K562 (cell line): ENCODE measurements at regions not wholly inside any gene's neighbourhood (a gene's known extent, or its start where the extent isn't known, plus 50 kb on each side); places are given as distances from the start of the nearest gene placed in this dataset.

Experiments
- CHD1 ChIP-seq: fragments of 200-600 bp; sonication (generic); IDR thresholded peaks from one replicate; pipeline ENCODE4 v1.6.1; 2012; ENCODE audit warnings: mild to moderate bottlenecking, moderate library complexity, low read length, inconsistent platforms
- KAT2B ChIP-seq: IDR thresholded peaks from one replicate; pipeline ENCODE4 v1.6.1; 2012; ENCODE audit warnings: low read depth, mild to moderate bottlenecking, control low read depth, inconsistent platforms, low read length, moderate library complexity
- KLF16 ChIP-seq: IDR thresholded peaks from 2 replicates; pipeline ENCODE4 v1.6.1; 2016; ENCODE audit warnings: antibody characterized with exemption
- RREB1 ChIP-seq: fragments of 250-450 bp; sonication (Bioruptor Pico); IDR thresholded peaks from 2 replicates; pipeline ENCODE4 v1.4.0; 2020
- SAFB2 ChIP-seq: fragments of 200-400 bp; formaldehyde crosslinking; IDR thresholded peaks from 2 replicates; pipeline ENCODE4 v1.6.1; 2018; ENCODE audit warnings: borderline replicate concordance, low read length, low read depth, moderate library complexity; ENCODE audit not compliant: severe bottlenecking
- TCF7 ChIP-seq: sonication (generic); IDR thresholded peaks from 2 replicates; pipeline ENCODE4 v1.6.1; 2016; ENCODE audit warnings: antibody characterized with exemption, borderline replicate concordance
- ZNF217 ChIP-seq: sonication (generic); formaldehyde crosslinking; IDR thresholded peaks from 2 replicates; pipeline ENCODE4 v1.8.0; 2022; ENCODE audit warnings: mild to moderate bottlenecking, missing genetic modification reagents
- ZNF318 ChIP-seq, 2 experiments: fragments of 450-650 bp; IDR thresholded peaks; 2 replicates each; pipeline ENCODE4 v1.6.1; 2016; ENCODE audit warnings: mild to moderate bottlenecking in 2 of 2, borderline replicate concordance in 1 of 2, low read depth in 1 of 2, moderate library complexity in 1 of 2
- TF ChIP-seq, protein P1 (sequence below): fragments of 250-450 bp; sonication (Bioruptor Pico); IDR thresholded peaks from 2 replicates; pipeline ENCODE4 v1.5.0; 2021; ENCODE audit warnings: mild to moderate bottlenecking, borderline replicate concordance
- TF ChIP-seq, protein P2 (sequence below): fragments of 450-650 bp; formaldehyde crosslinking; IDR thresholded peaks from 2 replicates; pipeline ENCODE4 v1.4.0; 2020; ENCODE audit warnings: mild to moderate bottlenecking, mixed read lengths

- TF ChIP-seq ZNF318 (IDR thresholded peaks at IDR 0.05; ENCODE audit: borderline replicate concordance in 1 of 2, low read depth in 1 of 2) (no peak), TCF7 (no peak), CHD1 (no peak), ZNF217 (CRISPR knock-in tag) (no peak), RREB1 (CRISPR knock-in tag) (no peak), KAT2B (no peak), SAFB2 (no peak), KLF16 (no peak)
- TF ChIP-seq, protein P1, sequence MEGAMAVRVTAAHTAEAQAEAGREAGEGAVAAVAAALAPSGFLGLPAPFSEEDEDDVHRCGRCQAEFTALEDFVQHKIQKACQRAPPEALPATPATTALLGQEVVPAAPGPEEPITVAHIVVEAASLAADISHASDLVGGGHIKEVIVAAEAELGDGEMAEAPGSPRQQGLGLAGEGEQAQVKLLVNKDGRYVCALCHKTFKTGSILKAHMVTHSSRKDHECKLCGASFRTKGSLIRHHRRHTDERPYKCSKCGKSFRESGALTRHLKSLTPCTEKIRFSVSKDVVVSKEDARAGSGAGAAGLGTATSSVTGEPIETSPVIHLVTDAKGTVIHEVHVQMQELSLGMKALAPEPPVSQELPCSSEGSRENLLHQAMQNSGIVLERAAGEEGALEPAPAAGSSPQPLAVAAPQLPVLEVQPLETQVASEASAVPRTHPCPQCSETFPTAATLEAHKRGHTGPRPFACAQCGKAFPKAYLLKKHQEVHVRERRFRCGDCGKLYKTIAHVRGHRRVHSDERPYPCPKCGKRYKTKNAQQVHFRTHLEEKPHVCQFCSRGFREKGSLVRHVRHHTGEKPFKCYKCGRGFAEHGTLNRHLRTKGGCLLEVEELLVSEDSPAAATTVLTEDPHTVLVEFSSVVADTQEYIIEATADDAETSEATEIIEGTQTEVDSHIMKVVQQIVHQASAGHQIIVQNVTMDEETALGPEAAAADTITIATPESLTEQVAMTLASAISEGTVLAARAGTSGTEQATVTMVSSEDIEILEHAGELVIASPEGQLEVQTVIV (CRISPR knock-in tag): no peak
- TF ChIP-seq, protein P2, sequence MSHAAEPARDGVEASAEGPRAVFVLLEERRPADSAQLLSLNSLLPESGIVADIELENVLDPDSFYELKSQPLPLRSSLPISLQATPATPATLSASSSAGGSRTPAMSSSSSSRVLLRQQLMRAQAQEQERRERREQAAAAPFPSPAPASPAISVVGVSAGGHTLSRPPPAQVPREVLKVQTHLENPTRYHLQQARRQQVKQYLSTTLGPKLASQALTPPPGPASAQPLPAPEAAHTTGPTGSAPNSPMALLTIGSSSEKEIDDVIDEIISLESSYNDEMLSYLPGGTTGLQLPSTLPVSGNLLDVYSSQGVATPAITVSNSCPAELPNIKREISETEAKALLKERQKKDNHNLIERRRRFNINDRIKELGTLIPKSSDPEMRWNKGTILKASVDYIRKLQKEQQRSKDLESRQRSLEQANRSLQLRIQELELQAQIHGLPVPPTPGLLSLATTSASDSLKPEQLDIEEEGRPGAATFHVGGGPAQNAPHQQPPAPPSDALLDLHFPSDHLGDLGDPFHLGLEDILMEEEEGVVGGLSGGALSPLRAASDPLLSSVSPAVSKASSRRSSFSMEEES (CRISPR knock-in tag): no peak
Observed at GRCh38 chr5:97903742-97904141, 720.7 kb upstream of the RIOK2 start (continued).
